ENCODE measurements at regions not wholly inside any gene's neighbourhood (a gene's known extent, or its start where the extent isn't known, plus 50 kb on each side); places are given as distances from the start of the nearest gene placed in this dataset.

DNA sequence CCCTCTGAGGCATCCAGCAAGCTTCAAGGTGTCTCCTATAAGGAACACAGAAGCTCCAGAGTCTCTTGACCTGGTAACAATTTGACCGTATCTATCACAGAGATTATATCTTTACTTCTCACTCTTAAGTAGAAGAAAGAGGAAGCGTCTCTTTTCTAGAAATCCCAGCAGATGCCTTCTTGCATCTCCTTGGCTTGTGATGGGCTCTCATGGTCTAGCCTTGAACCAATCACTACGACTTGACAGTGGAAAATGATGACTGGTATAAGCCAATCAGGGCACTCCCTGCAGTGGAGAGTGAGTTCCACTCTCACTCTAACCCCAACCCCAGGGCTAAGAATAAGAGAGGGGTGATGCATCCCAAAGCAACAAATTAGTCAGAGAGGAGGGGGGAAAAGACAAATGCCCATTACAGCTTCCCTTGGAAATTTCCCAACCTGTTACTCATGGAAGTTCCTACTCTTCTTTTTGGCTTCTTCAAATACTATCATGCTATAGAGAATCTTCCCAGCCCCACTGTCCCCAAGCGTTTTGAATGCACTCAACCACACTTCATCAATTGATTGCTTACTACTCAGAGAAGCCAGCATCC lies 293.5 kb downstream of the MN1 start:
- DNase-seq (ENCODE audit: low spot score), result no peak

- no peak for DNase-seq (ENCODE audit: low spot score)
These were observed 292.2 kb downstream of the MN1 start for GRCh38 chr22:27509132-27509920.

GRCh38 chr22:27510024-27510423 lies 291.5 kb downstream of the MN1 start:
- DNase-seq (ENCODE audit: low spot score), result no peak

DNA sequence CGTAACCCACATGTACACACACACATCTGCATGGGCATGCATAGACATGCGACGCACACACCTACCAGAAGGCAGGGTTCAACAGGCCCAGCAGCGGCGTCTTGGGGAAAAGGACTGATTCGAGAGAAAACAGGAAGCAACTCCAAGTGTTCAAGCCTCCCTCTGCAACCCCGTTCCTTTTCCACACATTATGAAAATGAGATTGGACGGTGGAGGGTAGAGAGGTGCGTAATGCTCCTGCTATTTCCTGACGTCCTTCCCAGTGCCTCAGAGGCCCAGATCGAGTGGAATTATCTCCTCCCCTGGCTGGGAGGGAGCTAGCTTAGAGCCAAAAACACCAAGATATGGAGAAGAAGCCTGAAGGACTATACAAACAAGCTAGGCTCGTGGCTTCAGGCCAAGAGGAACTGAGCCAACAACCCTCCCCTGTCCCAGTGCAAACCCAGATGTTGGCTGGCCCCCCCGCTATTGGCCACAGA lies 289.2 kb downstream of the MN1 start:
- DNase-seq (ENCODE audit: low spot score), result no peak

- no peak for DNase-seq (ENCODE audit: low spot score)
These were observed 288.5 kb downstream of the MN1 start for GRCh38 chr22:27513021-27513420.

DNA sequence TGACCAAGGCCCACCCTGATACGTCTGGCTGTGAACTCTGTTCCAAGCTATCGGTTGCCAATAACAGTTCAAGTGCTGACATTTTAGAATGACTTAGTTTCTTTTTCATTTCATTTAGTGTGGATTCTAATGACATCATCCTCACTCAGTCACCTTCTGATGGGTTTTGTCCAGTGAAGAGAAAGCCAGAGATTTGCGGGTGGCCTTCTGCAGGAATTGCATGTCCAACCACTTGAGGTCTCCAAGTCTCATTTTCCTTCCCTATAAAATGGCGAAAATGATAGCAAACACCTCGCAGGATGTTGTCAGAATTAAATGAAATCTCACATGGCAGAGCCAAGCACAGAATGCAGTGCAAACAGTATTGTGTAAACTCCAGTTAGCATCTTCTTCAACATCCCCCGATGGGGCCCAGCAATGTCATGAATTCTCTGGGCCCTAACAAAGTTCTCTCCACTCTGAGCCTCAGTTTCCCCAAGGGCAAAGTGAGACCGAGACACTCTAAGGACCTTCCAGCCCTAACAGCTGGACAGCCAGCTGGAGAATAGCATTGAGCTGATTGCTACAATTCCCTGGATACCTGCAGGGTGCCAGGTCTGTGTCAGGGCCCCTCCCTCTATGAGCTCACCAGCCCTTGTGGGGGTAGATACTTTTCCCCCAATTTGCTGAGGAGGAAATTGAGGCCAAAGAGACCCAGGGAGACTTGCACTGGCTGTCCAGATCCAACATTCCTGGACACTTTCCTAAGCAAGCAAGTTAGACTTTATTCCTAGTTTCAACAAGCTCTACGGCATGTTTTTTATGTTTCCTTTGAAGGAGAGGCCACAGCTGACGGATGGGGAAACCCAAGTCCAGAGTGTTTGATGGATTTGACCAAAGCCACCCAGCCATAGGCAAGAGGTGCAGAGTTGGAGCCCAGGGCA lies 286.7 kb downstream of the MN1 start:
- no peak for DNase-seq (ENCODE audit: low spot score)

GRCh38 chr22:27517361-27518155 lies 284.0 kb downstream of the MN1 start:
- DNase-seq (ENCODE audit: low spot score), result no peak

DNA sequence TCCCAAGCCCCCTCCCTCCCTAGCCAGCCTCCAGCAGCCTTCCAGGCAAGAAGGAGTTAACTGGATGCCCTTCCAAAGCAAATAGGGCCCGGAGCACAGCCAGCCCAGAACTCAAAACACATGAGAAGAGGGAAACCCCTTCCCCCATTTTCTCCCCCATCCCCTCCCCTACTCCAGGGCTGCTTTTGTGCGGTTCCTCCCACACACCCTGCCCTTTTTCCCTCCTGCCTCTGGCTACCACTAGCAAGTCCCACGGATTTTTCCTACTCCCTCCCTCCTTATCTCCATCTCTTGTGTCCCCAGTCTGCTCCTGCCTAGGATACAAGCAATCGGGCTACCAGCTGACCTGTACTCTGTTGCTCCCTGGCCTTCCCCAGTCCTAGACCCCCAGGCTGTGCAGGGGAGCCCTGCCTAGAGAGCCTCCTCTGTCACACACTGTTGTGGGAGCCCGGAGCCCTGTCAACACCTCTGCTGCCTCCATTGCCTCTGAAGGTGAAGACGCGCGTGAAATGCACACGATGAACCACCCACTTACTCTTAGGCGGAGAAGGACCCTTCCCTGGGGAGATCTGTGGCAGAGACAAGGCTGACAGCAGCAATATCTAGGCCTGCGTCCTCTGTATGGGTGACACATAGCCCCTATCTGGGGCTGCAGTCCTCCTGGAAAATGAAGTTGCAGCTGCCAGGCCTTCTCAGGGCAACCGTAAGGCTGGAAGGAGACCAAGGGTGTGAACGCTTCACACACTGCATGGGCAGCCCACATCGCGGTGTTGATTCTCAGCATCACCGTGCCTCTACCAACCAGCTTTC lies 282.8 kb downstream of the MN1 start:
- no peak for DNase-seq (ENCODE audit: low spot score)

- DNase-seq (ENCODE audit: low spot score), result no peak
These were observed 277.8 kb downstream of the MN1 start for GRCh38 chr22:27523711-27524110.

GRCh38 chr22:27525711-27526110 lies 275.8 kb downstream of the MN1 start:
- no peak for DNase-seq (ENCODE audit: low spot score)

DNA sequence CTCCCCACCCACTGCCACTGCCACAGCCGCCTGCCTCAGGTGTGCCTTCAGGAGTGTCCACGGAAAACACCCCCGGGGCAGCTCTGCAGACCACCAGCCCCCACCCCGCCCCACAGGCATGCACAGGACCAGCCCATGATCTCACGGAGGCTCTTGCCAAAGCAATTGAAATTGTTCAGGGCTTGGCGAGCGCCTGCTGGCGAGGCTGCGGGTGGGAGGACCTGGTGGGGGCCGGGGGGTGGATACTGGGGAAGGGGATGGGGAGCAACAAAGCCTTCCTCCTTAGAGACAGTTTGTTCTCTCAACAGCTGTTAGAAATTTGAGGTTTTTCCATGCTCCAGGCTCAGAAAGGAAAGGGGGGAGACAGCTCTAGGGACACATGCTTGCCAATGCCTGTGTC lies 274.7 kb downstream of the MN1 start:
- no peak for DNase-seq (ENCODE audit: low spot score)

GRCh38 chr22:27531782-27532530 lies 269.6 kb downstream of the MN1 start:
- DNase-seq (ENCODE audit: low spot score), result no peak

DNA sequence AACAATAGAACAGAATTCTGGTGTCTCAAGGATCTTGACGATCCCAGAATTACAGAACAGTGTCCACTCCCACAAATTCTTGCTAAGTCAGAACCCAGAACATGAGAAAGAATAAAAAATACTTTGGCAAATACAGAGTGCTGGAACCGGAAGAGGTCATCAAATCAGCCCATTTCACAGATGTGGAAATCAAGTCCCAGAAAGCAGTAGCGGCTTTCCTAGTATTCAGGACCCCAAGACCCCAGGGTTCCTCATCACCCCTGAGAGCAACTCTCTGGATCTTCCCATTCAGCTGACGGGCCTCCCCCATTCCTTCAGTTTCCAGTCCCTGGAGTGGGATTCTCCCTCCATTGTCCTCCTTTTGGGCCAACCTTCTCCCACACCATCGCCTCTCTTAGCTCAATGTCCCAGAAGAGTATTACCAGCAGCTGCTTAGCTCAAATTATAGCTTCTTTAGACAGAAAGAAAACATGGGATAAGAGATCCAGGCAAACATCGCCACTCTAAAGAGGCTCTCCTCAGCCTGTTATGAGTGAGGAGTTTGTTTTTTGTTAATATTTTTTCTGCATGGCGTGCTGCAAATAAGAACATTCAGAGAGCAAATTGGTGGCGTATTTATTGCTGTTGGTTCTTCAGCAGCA lies 268.3 kb downstream of the MN1 start:
- no peak for DNase-seq (ENCODE audit: low spot score)

GRCh38 chr22:27534720-27535125 lies 266.8 kb downstream of the MN1 start:
- peak; percentile 48 for DNase-seq (ENCODE audit: low spot score)

- DNase-seq (ENCODE audit: low spot score), result no peak
These were observed 266.1 kb downstream of the MN1 start for GRCh38 chr22:27535452-27535851.

GRCh38 chr22:27537501-27537900 lies 264.1 kb downstream of the MN1 start:
- DNase-seq (ENCODE audit: low spot score), result peak; percentile 37

- DNase-seq (ENCODE audit: low spot score), result no peak
These were observed 262.9 kb downstream of the MN1 start for GRCh38 chr22:27538666-27539065.

- no peak for DNase-seq (ENCODE audit: low spot score)
These were observed 261.3 kb downstream of the MN1 start for GRCh38 chr22:27540247-27540646.

- no peak for DNase-seq (ENCODE audit: low spot score)
These were observed 260.7 kb downstream of the MN1 start for GRCh38 chr22:27540656-27541396.
